Esophagus (tissue), 2 donors: ENCODE measurements at regions not wholly inside any gene's neighbourhood (a gene's known extent, or its start where the extent isn't known, plus 50 kb on each side); places are given as distances from the start of the nearest gene placed in this dataset.
"Not testable (repeated sequence)": the region's sequence is repeated elsewhere in the genome, so short reads cannot be mapped to it uniquely, and the experiment has no call there.

Experiments
- H3K27ac ChIP-seq, 2 donors: one replicate each; pipeline ENCODE4 v1.5.1; 2013; ENCODE audit warnings: low read depth in 2 of 2, mild to moderate bottlenecking in 2 of 2, inconsistent platforms in 1 of 2, low read length in 1 of 2, moderate library complexity in 1 of 2
- H3K27me3 ChIP-seq, 2 donors: one replicate each; pipeline ENCODE4 v1.6.1; 2013; ENCODE audit warnings: low read length in 2 of 2, control low read depth in 1 of 2, mild to moderate bottlenecking in 1 of 2; ENCODE audit not compliant: insufficient read depth in 2 of 2, control insufficient read depth in 1 of 2
- H3K36me3 ChIP-seq, 2 donors: one replicate each; pipeline ENCODE4 v1.6.1; 2013; ENCODE audit warnings: low read length in 1 of 2; ENCODE audit not compliant: control insufficient read depth in 2 of 2, insufficient read depth in 2 of 2
- H3K4me1 ChIP-seq, 2 donors: one replicate each; pipeline ENCODE4 v1.6.1; 2013; ENCODE audit warnings: low read length in 1 of 2; ENCODE audit not compliant: control insufficient read depth in 2 of 2, insufficient read depth in 2 of 2
- H3K4me3 ChIP-seq, 2 donors: one replicate each; pipeline ENCODE4 v1.5.1; 2013; ENCODE audit warnings: low read length in 2 of 2, mild to moderate bottlenecking in 2 of 2, low read depth in 1 of 2, moderate library complexity in 1 of 2
- H3K9me3 ChIP-seq, 2 donors: one replicate each; pipeline ENCODE4 v1.6.1; 2013; ENCODE audit warnings: mild to moderate bottlenecking in 2 of 2, low read depth in 1 of 2, low read length in 1 of 2, moderate library complexity in 1 of 2; ENCODE audit not compliant: control insufficient read depth in 2 of 2, insufficient read depth in 1 of 2
- WGBS, 2 donors: extraction: QIAGEN DNeasy Blood & Tissue Kit; methylation state at CpG; one replicate each; pipeline ENCODE4 v1.1.7; 2013; 5-methylcytosine and 5-hydroxymethylcytosine counted together
- donor health status: healthy with polysubstance abuse.
- donor health status: Bipolar disorder and iron deficiency.

DNA sequence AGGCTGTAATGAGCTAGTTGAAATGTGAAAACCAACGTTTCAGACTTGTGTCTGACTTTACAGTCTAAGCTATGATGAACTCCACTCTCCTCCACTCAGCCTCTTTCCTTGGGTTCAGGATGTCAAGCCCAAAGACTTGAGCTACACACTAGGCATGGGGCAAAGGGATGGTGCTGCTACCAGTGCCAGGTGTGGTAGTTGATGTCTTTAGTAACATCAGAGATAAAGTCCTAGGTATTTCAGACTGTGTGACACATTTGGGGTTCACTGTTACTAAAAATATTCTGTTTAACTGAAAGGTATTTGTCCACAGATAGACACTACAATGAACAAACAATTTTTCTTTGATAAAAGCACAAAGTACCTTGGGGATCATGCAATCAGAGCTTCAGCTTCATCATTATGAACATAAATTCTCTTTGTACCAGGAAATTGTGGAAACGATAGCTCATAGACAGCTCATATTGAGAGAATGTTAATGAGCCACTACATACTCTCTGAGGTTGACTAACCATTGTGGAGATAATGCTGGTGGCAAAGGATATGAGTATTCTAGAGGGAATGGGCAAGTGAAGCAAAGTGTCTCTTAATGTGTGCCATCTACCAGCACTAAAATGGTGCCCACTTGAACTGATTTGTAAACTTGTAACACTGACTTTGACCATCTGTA, 253.7 kb upstream of the THUMPD2 start:
- Histone ChIP-seq H3K4me1 (no peaks in the 10 kb centered on the region), H3K9me3 (peaks cover 0 to 3% of the 10 kb centered on the region in 2 donors), H3K4me3 (no peak overlapping the region), H3K27ac (no peak overlapping the region), H3K36me3 (no peaks in the 10 kb centered on the region), H3K27me3 (no peaks in the 10 kb centered on the region)
- whole genome bisulfite sequencing, 2 donors: 60 to 76% methylated on average over 2 of the region's 2 CpGs

DNA sequence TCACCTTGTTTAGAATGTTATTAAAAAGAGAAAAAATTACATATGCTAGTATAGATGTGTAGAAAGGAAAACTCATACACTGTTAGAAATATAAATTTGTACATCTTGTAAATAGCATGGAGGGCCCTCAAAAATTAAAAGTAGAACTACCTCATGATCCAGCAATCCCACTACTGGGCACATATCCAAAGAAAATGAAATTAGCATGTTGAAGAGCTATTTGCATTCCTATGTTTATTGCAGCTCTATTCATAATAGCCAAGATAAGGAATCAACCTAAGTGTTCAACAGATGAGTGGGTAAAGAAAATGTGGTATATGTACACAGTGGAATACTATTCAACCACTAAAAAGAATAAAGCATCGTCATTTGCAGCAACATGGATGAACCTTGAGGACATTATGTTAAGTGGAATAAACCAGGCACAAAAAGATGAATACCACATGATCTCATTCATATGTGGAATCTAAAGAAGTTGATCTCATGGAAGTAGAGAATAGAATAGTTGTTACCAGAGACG, 251.5 kb upstream of the THUMPD2 start:
- Histone ChIP-seq H3K27me3 (no peaks in the 10 kb centered on the region), H3K9me3 (peaks cover 0 to 3% of the 10 kb centered on the region in 2 donors), H3K27ac (no peak overlapping the region), H3K4me3 (no peak overlapping the region), H3K4me1 (no peaks in the 10 kb centered on the region), H3K36me3 (no peaks in the 10 kb centered on the region)
- 80 to 94% methylated on average over 2 of the region's 2 CpGs for WGBS, 2 donors

GRCh38 chr2:40028792-40029488, 249.9 kb upstream of the THUMPD2 start:
- WGBS, 2 donors: 81 to 94% methylated on average over 1 of the region's 1 CpG
- Histone ChIP-seq H3K27ac (no peak overlapping the region), H3K36me3 (no peaks in the 10 kb centered on the region), H3K4me1 (no peaks in the 10 kb centered on the region), H3K4me3 (no peak overlapping the region), H3K9me3 (peaks cover 0 to 3% of the 10 kb centered on the region in 2 donors), H3K27me3 (no peaks in the 10 kb centered on the region)

DNA sequence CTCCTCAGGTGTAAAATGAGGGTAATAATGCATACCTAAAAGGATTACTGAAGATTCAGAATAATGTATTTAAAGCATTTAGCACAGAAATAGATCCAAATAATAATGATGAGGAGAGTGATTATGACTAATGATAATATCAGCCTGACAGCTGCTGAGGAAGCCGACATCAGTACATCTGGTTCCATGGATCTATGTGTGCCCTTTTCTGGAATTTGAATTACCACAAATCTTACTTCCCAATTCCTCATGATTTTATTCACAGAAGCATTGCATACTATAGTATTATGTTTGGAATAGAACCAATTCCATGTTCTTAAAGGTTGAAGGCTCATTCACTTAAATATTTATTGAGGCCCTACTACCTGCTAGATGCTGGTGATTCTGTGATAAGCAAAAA, 248.9 kb upstream of the THUMPD2 start:
- H3K36me3 ChIP-seq: no peaks in the 10 kb centered on the region

GRCh38 chr2:40025276-40025675, 246.2 kb upstream of the THUMPD2 start:
- H3K27ac ChIP-seq, H3K4me1 ChIP-seq, H3K4me3 ChIP-seq, H3K9me3 ChIP-seq, H3K36me3 ChIP-seq, H3K27me3 ChIP-seq: not testable (repeated sequence)
- WGBS, 2 donors: 74 to 77% methylated on average over 2 to 3 of the region's 3 CpGs

More for the DNA sequence above, 248.9 kb upstream of the THUMPD2 start:
- H3K9me3 ChIP-seq: peaks cover 0 to 4% of the 10 kb centered on the region in 2 donors
- H3K27me3 ChIP-seq: no peaks in the 10 kb centered on the region
- H3K4me1 ChIP-seq: no peaks in the 10 kb centered on the region
- WGBS, 2 donors: 89 to 92% methylated on average over 1 of the region's 1 CpG
- H3K4me3 ChIP-seq: no peak overlapping the region
- H3K27ac ChIP-seq: no peak overlapping the region

DNA sequence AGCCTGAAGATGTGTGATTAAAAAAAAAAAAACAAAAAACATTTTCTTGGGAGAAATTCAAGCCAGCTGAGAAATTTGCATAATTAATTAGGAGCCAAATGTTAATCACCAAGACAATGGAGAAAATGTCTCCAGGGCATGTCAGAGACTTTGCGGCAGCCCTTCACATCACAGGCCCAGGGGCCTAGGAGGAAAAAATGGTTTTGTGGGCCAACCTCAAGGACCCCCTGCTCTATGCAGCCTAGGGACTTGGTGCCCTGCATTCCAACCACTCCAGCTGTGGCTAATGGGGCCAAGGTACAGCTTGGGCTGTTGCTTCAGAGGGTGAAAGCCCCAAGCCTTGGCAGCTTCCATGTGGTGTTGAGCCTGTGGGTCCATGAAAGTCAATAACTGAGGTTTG, 241.9 kb upstream of the THUMPD2 start:
- H3K27me3 ChIP-seq: peaks cover 0 to 2% of the 10 kb centered on the region in 2 donors
- H3K4me1 ChIP-seq: no peaks in the 10 kb centered on the region
- WGBS, 2 donors: 98 to 100% methylated on average over 1 of the region's 1 CpG
- H3K9me3 ChIP-seq: peaks cover 4% of the 10 kb centered on the region in 2 donors
- no peaks in the 10 kb centered on the region for H3K36me3 ChIP-seq
- no peak overlapping the region for H3K27ac ChIP-seq
- H3K4me3 ChIP-seq: no peak overlapping the region

DNA sequence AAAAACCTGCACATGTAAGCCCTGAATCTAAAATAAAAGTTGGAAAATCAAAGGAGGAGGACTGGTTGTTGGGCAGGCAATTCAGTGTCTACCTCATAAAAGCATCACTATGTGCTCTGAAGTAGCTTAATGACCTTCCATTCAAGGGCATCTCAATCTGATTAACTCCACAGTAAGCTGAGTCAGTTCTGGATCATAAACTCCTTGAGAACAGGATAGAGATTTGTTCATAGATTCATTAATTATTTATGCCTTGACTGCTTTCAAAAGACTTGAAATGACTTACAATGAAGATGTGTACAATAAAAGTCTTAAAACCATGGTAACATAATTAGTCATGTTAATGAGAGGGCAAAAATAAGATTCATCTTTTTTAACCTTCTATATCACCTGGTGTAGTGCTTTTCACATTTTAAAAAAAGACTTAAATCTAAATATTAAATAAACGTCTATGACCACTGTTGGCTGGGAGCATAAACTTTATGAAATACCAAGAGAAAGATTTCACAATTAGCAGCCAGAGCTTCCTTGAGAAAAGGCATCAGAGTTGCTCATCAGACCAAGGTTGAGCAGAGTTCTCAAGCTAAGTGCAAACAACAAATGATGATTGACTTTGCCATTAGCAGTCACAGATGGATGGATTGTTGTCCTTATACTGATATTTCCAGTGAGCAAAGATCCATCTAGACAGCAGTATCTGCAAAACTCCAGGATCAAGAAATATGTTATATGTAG, 237.3 kb upstream of the THUMPD2 start:
- no peaks in the 10 kb centered on the region for H3K4me1 ChIP-seq
- H3K27me3 ChIP-seq: peaks cover 0 to 2% of the 10 kb centered on the region in 2 donors
- H3K9me3 ChIP-seq: peaks cover 3 to 4% of the 10 kb centered on the region in 2 donors
- no peak overlapping the region for H3K27ac ChIP-seq
- WGBS, 2 donors: 50 to 60% methylated on average over 1 of the region's 1 CpG
- no peaks in the 10 kb centered on the region for H3K36me3 ChIP-seq
- no peak overlapping the region for H3K4me3 ChIP-seq

GRCh38 chr2:40013962-40014361, 234.9 kb upstream of the THUMPD2 start:
- 86 to 91% methylated on average over 12 to 15 of the region's 17 CpGs for WGBS, 2 donors
- H3K4me1 ChIP-seq, H3K27me3 ChIP-seq, H3K4me3 ChIP-seq, H3K9me3 ChIP-seq, H3K27ac ChIP-seq, H3K36me3 ChIP-seq: not testable (repeated sequence)

- Histone ChIP-seq H3K27me3 (no peaks in the 10 kb centered on the region), H3K4me3 (no peak overlapping the region), H3K9me3 (no peaks in the 10 kb centered on the region), H3K4me1 (no peaks in the 10 kb centered on the region), H3K27ac (no peak overlapping the region), H3K36me3 (no peaks in the 10 kb centered on the region)
- 46 to 55% methylated on average over 1 of the region's 1 CpG for WGBS, 2 donors
Observed at GRCh38 chr2:40004336-40004735, 225.3 kb upstream of the THUMPD2 start.
